ELR (cell line): ENCODE measurements at regions not wholly inside any gene's neighbourhood (a gene's known extent, or its start where the extent isn't known, plus 50 kb on each side); places are given as distances from the start of the nearest gene placed in this dataset.
A peak's percentile ranks its signal among the peaks of the same experiment; 100 is the strongest.

Experiments
- DNase-seq: peaks from one replicate; pipeline ENCODE4 v3.0.0-alpha.2; 2015; ENCODE audit warnings: low read depth

- peak; percentile 56 for DNase-seq
Observed at GRCh38 chr20:7346562-7346961, 579.1 kb downstream of the BMP2 start.

- no peak for DNase-seq
Observed at GRCh38 chr20:7347409-7347808, 579.9 kb downstream of the BMP2 start.

- no peak for DNase-seq
Observed at GRCh38 chr20:7348253-7348652, 580.8 kb downstream of the BMP2 start.

- DNase-seq, result no peak
Observed at GRCh38 chr20:7352165-7352564, 584.7 kb downstream of the BMP2 start.

GRCh38 chr20:7355051-7355450 lies 585.2 kb downstream of the HAO1 start:
- no peak for DNase-seq

GRCh38 chr20:7358670-7359069 lies 581.6 kb downstream of the HAO1 start:
- DNase-seq, result no peak

GRCh38 chr20:7359739-7360138 lies 580.5 kb downstream of the HAO1 start:
- no peak for DNase-seq

GRCh38 chr20:7361321-7361720 lies 578.9 kb downstream of the HAO1 start:
- no peak for DNase-seq

GRCh38 chr20:7361931-7362330 lies 578.3 kb downstream of the HAO1 start:
- DNase-seq, result no peak

- no peak for DNase-seq
Observed at GRCh38 chr20:7362601-7363000, 577.7 kb downstream of the HAO1 start.

GRCh38 chr20:7366189-7366588 lies 574.1 kb downstream of the HAO1 start:
- DNase-seq, result no peak

- no peak for DNase-seq
Observed at GRCh38 chr20:7371518-7372163, 568.6 kb downstream of the HAO1 start.

- DNase-seq, result peak; percentile 52
Observed at GRCh38 chr20:7375905-7376304, 564.4 kb downstream of the HAO1 start.

- no peak for DNase-seq
Observed at GRCh38 chr20:7378864-7379605, 561.2 kb downstream of the HAO1 start.

GRCh38 chr20:7379621-7380220 lies 560.5 kb downstream of the HAO1 start:
- peak; percentile 25 for DNase-seq

- no peak for DNase-seq
Observed at GRCh38 chr20:7383216-7383615, 557.0 kb downstream of the HAO1 start.

GRCh38 chr20:7387638-7388193 lies 552.5 kb downstream of the HAO1 start:
- DNase-seq, result no peak

GRCh38 chr20:7389216-7389615 lies 551.0 kb downstream of the HAO1 start:
- DNase-seq, result peak; percentile 16

- DNase-seq, result peak; percentile 20
Observed at GRCh38 chr20:7392542-7393206, 547.6 kb downstream of the HAO1 start.

GRCh38 chr20:7399114-7399513 lies 541.1 kb downstream of the HAO1 start:
- DNase-seq, result no peak

GRCh38 chr20:7399575-7399974 lies 540.7 kb downstream of the HAO1 start:
- DNase-seq, result no peak

- no peak for DNase-seq
Observed at GRCh38 chr20:7406671-7407070, 533.6 kb downstream of the HAO1 start.

GRCh38 chr20:7410150-7410549 lies 530.1 kb downstream of the HAO1 start:
- no peak for DNase-seq
